HCT116 (cell line): ENCODE measurements at regions not wholly inside any gene's neighbourhood (a gene's known extent, or its start where the extent isn't known, plus 50 kb on each side); places are given as distances from the start of the nearest gene placed in this dataset.

Experiments used
- ATAC-seq: fragments of 200-7000 bp; cut with Tn5 transposase; 2 replicates; pipeline ENCODE4 v1.9.1; 2020; ENCODE audit warnings: mild to moderate bottlenecking, moderate library complexity
- BruUV-seq: library from RNA; stranded (reverse); fragments of 400-500 nt; replicated peaks from 2 replicates; lab custom pipeline; 2021; lab: Mats Ljungman, UMichigan
- CTCF ChIA-PET: fragments of 300-600 bp; sonication (Branson Sonifier 250); formaldehyde crosslinking; loops from one replicate; lab custom pipeline; 2021; ENCODE audit warnings: antibody characterized with exemption; lab: Charles Lee
- POLR2A ChIA-PET: fragments of 300-600, 350-600 bp; sonication (Branson Sonifier 250); formaldehyde crosslinking; loops from one replicate; lab custom pipeline; 2021; ENCODE audit warnings: antibody characterized with exemption; lab: Charles Lee
- RAD21 ChIA-PET, 2 experiments: fragments of 300-600 bp; sonication (Branson Sonifier 250); formaldehyde crosslinking; loops; one replicate each; lab custom pipeline; 2023; ENCODE audit warnings: low total read pairs in 2 of 2; ENCODE audit not compliant: uncharacterized antibody in 2 of 2, unreplicated experiment in 2 of 2, low non-redundant PET in 1 of 2; lab: Charles Lee
- DNase-seq: peaks from one replicate; pipeline ENCODE4 v3.0.0-alpha.2; 2010; ENCODE audit warnings: low read depth, low spot score
- H2AFZ ChIP-seq: fragments of 200-600 bp; shearing (Covaris generic), sonication (generic); 2 replicates; pipeline ENCODE4 v1.6.1; 2017; ENCODE audit warnings: low read depth, mixed run types, mixed read lengths, antibody characterized with exemption, low read length; ENCODE audit not compliant: poor library complexity, severe bottlenecking
- H3K27ac ChIP-seq: 2 replicates; pipeline ENCODE4 v1.5.1; 2012; ENCODE audit warnings: low read depth, low read length
- H3K27me3 ChIP-seq: fragments of 200-600 bp; sonication (generic); 2 replicates; pipeline ENCODE4 v1.6.1; 2016; ENCODE audit warnings: mixed run types, low read length, mixed read lengths; ENCODE audit not compliant: insufficient read depth
- H3K36me3 ChIP-seq, 2 experiments: fragments of 200-500 bp in 1 of 2; fragments of 200-600 bp in 1 of 2; sonication (Bioruptor generic) in 1 of 2; sonication (generic) in 1 of 2; 2 replicates each; pipeline versions ENCODE4 v1.5.1 to v1.6.1; 2014 to 2016; ENCODE audit warnings: low read length in 2 of 2, inconsistent platforms in 1 of 2, mixed read lengths in 1 of 2, mixed run types in 1 of 2; ENCODE audit not compliant: insufficient read depth in 2 of 2, control insufficient read depth in 1 of 2
- H3K4me1 ChIP-seq, 2 experiments: fragments of 200-600 bp in 1 of 2; sonication (generic) in 1 of 2; 2 replicates each; pipeline versions ENCODE4 v1.5.1 to v1.6.1; 2012 to 2017; ENCODE audit warnings: low read length in 2 of 2, inconsistent platforms in 1 of 2, mild to moderate bottlenecking in 1 of 2, mixed read lengths in 1 of 2, mixed run types in 1 of 2, moderate library complexity in 1 of 2; ENCODE audit not compliant: insufficient read depth in 2 of 2, control insufficient read depth in 1 of 2
- H3K4me2 ChIP-seq: fragments of 200-600 bp; sonication (generic); 2 replicates; pipeline ENCODE4 v1.6.1; 2017; ENCODE audit warnings: mixed run types, low read length, mixed read lengths
- H3K4me3 ChIP-seq, 2 experiments: fragments of 200-600 bp in 1 of 2; sonication (generic) in 1 of 2; replicated peaks in 1 of 2; 2 replicates each; pipeline ENCODE4 v1.5.1; 2011 to 2016; ENCODE audit warnings: low read length in 2 of 2, control low read depth in 1 of 2, low read depth in 1 of 2, mild to moderate bottlenecking in 1 of 2, mixed read lengths in 1 of 2, mixed run types in 1 of 2
- H3K79me2 ChIP-seq: fragments of 200-600 bp; sonication (generic); 2 replicates; pipeline ENCODE4 v1.6.1; 2017; ENCODE audit warnings: mild to moderate bottlenecking, mixed run types, low read length, moderate library complexity, mixed read lengths; ENCODE audit not compliant: insufficient read depth
- H3K9ac ChIP-seq: fragments of 200-600 bp; sonication (generic); 2 replicates; pipeline ENCODE4 v1.6.1; 2016; ENCODE audit warnings: low read length, mixed read lengths
- H3K9me2 ChIP-seq: fragments of 200-600 bp; sonication (generic), shearing (Covaris generic); 2 replicates; pipeline ENCODE4 v1.6.1; 2017; ENCODE audit warnings: mixed run types, mild to moderate bottlenecking, moderate library complexity; ENCODE audit not compliant: insufficient read depth
- H3K9me3 ChIP-seq, 2 experiments: fragments of 200-500 bp in 1 of 2; fragments of 200-600 bp in 1 of 2; sonication (Bioruptor generic) in 1 of 2; sonication (generic) in 1 of 2; 2 replicates each; pipeline ENCODE4 v1.6.1; 2014 to 2017; ENCODE audit warnings: low read length in 2 of 2, mixed read lengths in 2 of 2, inconsistent platforms in 1 of 2, low read depth in 1 of 2, mild to moderate bottlenecking in 1 of 2, mixed run types in 1 of 2, moderate library complexity in 1 of 2; ENCODE audit not compliant: control insufficient read depth in 1 of 2, insufficient read depth in 1 of 2
- H4K20me1 ChIP-seq: fragments of 200-600 bp; sonication (generic), shearing (Covaris generic); 2 replicates; pipeline ENCODE4 v1.6.1; 2017; ENCODE audit warnings: mixed run types, mild to moderate bottlenecking, moderate library complexity; ENCODE audit not compliant: insufficient read depth
- EGR1 ChIP-seq: IDR thresholded peaks from 2 replicates; pipeline ENCODE4 v1.6.1; 2012; ENCODE audit warnings: low read depth
- ELF1 ChIP-seq: IDR thresholded peaks from 2 replicates; pipeline ENCODE4 v1.6.1; 2012; ENCODE audit warnings: low read depth, borderline replicate concordance
- EZH2phosphoT487 ChIP-seq: fragments of 200-600 bp; IDR thresholded peaks from 2 replicates; pipeline ENCODE4 v1.6.1; 2018; ENCODE audit warnings: antibody characterized with exemption, borderline replicate concordance
- FOSL1 ChIP-seq: IDR thresholded peaks from 2 replicates; pipeline ENCODE4 v1.6.1; 2012; ENCODE audit warnings: low read depth
- POLR2A ChIP-seq: IDR thresholded peaks from 2 replicates; pipeline ENCODE4 v1.7.0; 2011; ENCODE audit warnings: borderline replicate concordance; ENCODE audit not compliant: insufficient read depth, insufficient read length; ENCODE audit errors: extremely low read depth
- POLR2AphosphoS5 ChIP-seq: IDR thresholded peaks from 2 replicates; pipeline ENCODE4 v1.6.1; 2011; ENCODE audit warnings: mild to moderate bottlenecking, low read depth, low read length, moderate library complexity
- SIN3A ChIP-seq: IDR thresholded peaks from 2 replicates; pipeline ENCODE4 v1.6.1; 2012; ENCODE audit warnings: low read depth
- SP1 ChIP-seq: IDR thresholded peaks from 2 replicates; pipeline ENCODE4 v1.6.1; 2012; ENCODE audit warnings: low read depth
- YY1 ChIP-seq: IDR thresholded peaks from 2 replicates; pipeline ENCODE4 v1.6.1; 2011; ENCODE audit warnings: low read length, low read depth, moderate library complexity, mild to moderate bottlenecking; ENCODE audit not compliant: insufficient replicate concordance; ENCODE audit errors: extremely low read depth
- ZNF274 ChIP-seq: fragments of 200-500 bp; sonication (Bioruptor generic); IDR thresholded peaks from 2 replicates; pipeline ENCODE4 v1.6.1; 2014; ENCODE audit warnings: mild to moderate bottlenecking, low read depth, low read length, inconsistent platforms
- intact Hi-C: fragments of 100-400 bp; cut with micrococcal nuclease; formaldehyde crosslinking; loops from 2 replicates; pipeline ENCODE4 v1.10.0; 2022
- TF ChIP-seq, protein P1 (sequence below): IDR thresholded peaks from 2 replicates; pipeline ENCODE4 v1.6.1; 2012
- TF ChIP-seq, protein P2 (sequence below): IDR thresholded peaks from 2 replicates; pipeline ENCODE4 v1.6.1; 2012
- TF ChIP-seq, protein P3 (sequence below): IDR thresholded peaks from 2 replicates; pipeline ENCODE4 v1.6.1; 2012; ENCODE audit warnings: low read depth

DNA sequence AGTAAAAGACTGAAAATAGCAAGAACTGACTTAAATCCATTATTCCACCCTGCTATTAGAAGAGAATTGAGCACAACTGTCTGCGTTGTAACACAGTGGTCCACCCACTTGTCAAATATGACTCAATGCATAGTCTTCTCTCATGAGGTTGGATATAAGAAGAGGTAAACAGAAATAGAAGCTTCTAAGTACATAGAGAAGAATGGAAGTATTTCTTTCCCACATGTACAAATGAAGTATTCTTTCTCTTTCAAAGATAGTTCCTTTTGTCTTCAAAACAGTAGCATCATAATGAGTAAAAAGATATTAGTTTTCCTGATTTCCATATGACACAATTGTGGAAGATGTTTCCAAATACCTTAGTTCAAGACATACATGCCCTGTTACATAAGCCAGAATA lies 348.6 kb upstream of the CCDC54 start:
- H4K20me1 ChIP-seq: no peaks in the 10 kb centered on the region
- no peak overlapping the region for H3K27ac ChIP-seq
- TF ChIP-seq POLR2AphosphoS5: no peak
- TF ChIP-seq ZNF274: no peak
- no peak for TF ChIP-seq SIN3A
- TF ChIP-seq, protein P1, sequence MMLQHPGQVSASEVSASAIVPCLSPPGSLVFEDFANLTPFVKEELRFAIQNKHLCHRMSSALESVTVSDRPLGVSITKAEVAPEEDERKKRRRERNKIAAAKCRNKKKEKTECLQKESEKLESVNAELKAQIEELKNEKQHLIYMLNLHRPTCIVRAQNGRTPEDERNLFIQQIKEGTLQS: no peak
- no peak for TF ChIP-seq EZH2phosphoT487
- no peak for TF ChIP-seq EGR1
- no peak for TF ChIP-seq FOSL1
- H3K27me3 ChIP-seq: no peaks in the 10 kb centered on the region
- ATAC-seq (no peak), DNase-seq (no peak)
- ChIA-PET RAD21 (no interaction called here), CTCF (no interaction called here), POLR2A (no interaction called here)
- no TSS peak for BruUV-seq
- H3K9me3 ChIP-seq: no peaks in the 10 kb centered on the region
- no peak overlapping the region for H3K4me2 ChIP-seq
- H3K4me1 ChIP-seq: no peaks in the 10 kb centered on the region
- H3K9ac ChIP-seq: no peak overlapping the region
- H3K79me2 ChIP-seq: no peaks in the 10 kb centered on the region
- no peaks in the 10 kb centered on the region for H3K9me2 ChIP-seq
- no peaks in the 10 kb centered on the region for H3K36me3 ChIP-seq
- no peak overlapping the region for H2AFZ ChIP-seq
- H3K4me3 ChIP-seq: no peak overlapping the region
- intact Hi-C loops: no loop called here

DNA sequence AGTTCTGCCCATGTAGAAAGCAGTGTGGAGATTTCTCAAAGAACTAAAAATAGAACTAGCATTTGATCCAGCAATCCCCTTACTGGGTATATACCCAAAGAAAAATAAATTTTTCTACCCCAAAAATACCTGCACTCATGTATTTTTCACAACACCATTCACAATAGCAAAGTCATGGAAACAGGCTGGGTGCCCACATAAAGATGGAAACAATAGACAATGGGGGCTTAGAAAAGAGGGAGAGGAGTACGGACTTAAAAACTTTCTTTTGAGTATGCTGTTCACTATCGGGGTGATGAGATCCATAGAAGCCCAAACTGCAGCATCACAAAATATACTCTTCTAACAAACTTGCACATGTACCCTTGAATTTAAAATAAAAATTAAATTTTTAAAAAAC lies 345.1 kb upstream of the CCDC54 start:
- ChIA-PET POLR2A (no interaction called here), RAD21 (no interaction called here), CTCF (no interaction called here)
- no peaks in the 10 kb centered on the region for H3K79me2 ChIP-seq
- H3K9ac ChIP-seq: no peak overlapping the region
- no peak overlapping the region for H3K4me3 ChIP-seq
- no peaks in the 10 kb centered on the region for H4K20me1 ChIP-seq
- H3K36me3 ChIP-seq: no peaks in the 10 kb centered on the region
- BruUV-seq: no TSS peak
- H2AFZ ChIP-seq: no peak overlapping the region
- intact Hi-C loops: no loop called here
- H3K27ac ChIP-seq: no peak overlapping the region
- no peaks in the 10 kb centered on the region for H3K27me3 ChIP-seq
- H3K9me3 ChIP-seq: no peaks in the 10 kb centered on the region; a peak in 1 of 4 replicates
- H3K9me2 ChIP-seq: no peaks in the 10 kb centered on the region
- TF ChIP-seq POLR2A: no peak
- TF ChIP-seq FOSL1: no peak
- TF ChIP-seq, protein P2, sequence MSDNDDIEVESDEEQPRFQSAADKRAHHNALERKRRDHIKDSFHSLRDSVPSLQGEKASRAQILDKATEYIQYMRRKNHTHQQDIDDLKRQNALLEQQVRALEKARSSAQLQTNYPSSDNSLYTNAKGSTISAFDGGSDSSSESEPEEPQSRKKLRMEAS: no peak
- no peak for TF ChIP-seq ELF1
- TF ChIP-seq SP1: no peak
- TF ChIP-seq, protein P1: no peak
- no peak for TF ChIP-seq YY1
- TF ChIP-seq, protein P3, sequence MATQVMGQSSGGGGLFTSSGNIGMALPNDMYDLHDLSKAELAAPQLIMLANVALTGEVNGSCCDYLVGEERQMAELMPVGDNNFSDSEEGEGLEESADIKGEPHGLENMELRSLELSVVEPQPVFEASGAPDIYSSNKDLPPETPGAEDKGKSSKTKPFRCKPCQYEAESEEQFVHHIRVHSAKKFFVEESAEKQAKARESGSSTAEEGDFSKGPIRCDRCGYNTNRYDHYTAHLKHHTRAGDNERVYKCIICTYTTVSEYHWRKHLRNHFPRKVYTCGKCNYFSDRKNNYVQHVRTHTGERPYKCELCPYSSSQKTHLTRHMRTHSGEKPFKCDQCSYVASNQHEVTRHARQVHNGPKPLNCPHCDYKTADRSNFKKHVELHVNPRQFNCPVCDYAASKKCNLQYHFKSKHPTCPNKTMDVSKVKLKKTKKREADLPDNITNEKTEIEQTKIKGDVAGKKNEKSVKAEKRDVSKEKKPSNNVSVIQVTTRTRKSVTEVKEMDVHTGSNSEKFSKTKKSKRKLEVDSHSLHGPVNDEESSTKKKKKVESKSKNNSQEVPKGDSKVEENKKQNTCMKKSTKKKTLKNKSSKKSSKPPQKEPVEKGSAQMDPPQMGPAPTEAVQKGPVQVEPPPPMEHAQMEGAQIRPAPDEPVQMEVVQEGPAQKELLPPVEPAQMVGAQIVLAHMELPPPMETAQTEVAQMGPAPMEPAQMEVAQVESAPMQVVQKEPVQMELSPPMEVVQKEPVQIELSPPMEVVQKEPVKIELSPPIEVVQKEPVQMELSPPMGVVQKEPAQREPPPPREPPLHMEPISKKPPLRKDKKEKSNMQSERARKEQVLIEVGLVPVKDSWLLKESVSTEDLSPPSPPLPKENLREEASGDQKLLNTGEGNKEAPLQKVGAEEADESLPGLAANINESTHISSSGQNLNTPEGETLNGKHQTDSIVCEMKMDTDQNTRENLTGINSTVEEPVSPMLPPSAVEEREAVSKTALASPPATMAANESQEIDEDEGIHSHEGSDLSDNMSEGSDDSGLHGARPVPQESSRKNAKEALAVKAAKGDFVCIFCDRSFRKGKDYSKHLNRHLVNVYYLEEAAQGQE: no peak
- no peak for TF ChIP-seq POLR2AphosphoS5
- DNase-seq (no peak), ATAC-seq (no peak)
- H3K4me2 ChIP-seq: no peak overlapping the region
- H3K4me1 ChIP-seq: no peaks in the 10 kb centered on the region
